ENCODE measurements at regions not wholly inside any gene's neighbourhood (a gene's known extent, or its start where the extent isn't known, plus 50 kb on each side); places are given as distances from the start of the nearest gene placed in this dataset.

DNA sequence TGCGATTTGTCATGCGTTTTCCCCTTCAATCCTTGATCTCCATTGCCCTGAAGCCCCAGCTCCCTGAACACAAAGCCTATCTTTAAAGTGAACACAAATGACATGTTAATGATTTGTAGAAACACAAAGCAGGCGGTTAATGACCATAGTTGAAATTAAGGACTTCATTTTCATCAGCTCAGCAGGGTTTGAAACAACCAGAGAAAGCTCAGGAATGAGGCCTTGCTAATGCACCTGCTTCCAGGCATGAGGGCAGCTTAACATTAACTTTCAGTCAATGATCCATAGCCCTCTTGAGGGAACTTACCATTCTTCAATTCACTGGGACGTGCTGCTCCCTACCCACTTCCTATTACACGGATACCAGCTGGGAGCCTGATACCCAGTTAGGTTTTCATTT lies 427.2 kb upstream of the CBLB start:
- Histone ChIP-seq H3K9me3 (no peaks in the 10 kb centered on the region), H3K4me1 (ENCODE audit: low read depth) (no peaks in the 10 kb centered on the region), H3K36me3 (ENCODE audit: low read depth) (no peaks in the 10 kb centered on the region), H3K4me3 (no peak overlapping the region)
- intact Hi-C loops (cut with DNase I, micrococcal nuclease) = no loop called here
- DNase-seq (no peak), ATAC-seq (no peak)
- TF ChIP-seq CTCF (IDR thresholded peaks at IDR 0.05) = no peak

- intact Hi-C loops (cut with DNase I, micrococcal nuclease) = no loop called here
- TF ChIP-seq CTCF (IDR thresholded peaks at IDR 0.05) = no peak
- Histone ChIP-seq H3K9me3 (no peaks in the 10 kb centered on the region), H3K36me3 (ENCODE audit: low read depth) (no peaks in the 10 kb centered on the region), H3K4me3 (no peak overlapping the region), H3K4me1 (ENCODE audit: low read depth) (no peaks in the 10 kb centered on the region)
- DNase-seq = no peak
- no peak for ATAC-seq
Measured at GRCh38 chr3:106299300-106300098, 430.7 kb upstream of the CBLB start.

DNA sequence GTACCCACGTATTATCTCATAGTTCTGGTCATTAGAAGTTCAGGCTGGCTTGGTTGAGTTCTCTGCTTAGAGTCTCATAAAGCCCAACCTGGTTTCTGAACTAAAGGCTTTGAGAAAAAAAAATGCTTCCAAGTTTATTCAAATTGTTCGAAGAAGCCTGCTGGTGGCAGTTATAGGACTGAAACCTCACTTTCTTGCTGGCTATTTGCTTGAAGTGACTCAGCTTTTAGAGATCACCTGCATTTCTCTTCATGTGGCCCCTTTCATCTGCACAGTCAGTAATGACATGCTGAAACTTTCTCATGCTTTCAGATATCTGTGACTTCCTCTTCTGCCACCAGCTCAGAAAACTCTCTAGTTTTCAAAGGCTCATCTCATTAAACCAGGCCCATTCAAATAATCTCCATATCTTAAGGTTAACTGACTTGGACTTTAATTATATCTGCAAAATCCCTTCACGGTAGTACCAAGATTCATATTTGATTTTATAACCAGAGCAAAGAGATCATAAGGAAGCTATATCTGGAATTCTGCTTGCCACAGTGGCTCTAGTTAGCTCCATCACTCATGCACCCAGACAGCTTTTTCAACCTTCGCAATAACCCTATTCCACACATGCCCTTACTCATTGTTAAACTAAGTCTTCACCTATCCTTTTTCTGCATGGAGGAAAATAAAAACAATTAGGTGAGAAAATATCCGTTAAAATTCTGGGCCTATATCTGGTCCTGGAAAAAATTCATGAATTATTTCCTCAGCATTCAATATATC lies 433.8 kb upstream of the CBLB start:
- Histone ChIP-seq H3K9me3 (no peaks in the 10 kb centered on the region), H3K36me3 (ENCODE audit: low read depth) (no peaks in the 10 kb centered on the region), H3K4me3 (no peak overlapping the region), H3K4me1 (ENCODE audit: low read depth) (no peaks in the 10 kb centered on the region)
- intact Hi-C loops (cut with DNase I, micrococcal nuclease) = no loop called here
- ATAC-seq = peak; percentile 24
- DNase-seq = peak in 1 of 3 donors; percentile 4
- no peak for TF ChIP-seq CTCF (IDR thresholded peaks at IDR 0.05)

- Histone ChIP-seq H3K9me3 (no peaks in the 10 kb centered on the region), H3K4me1 (ENCODE audit: low read depth) (no peaks in the 10 kb centered on the region), H3K36me3 (ENCODE audit: low read depth) (no peaks in the 10 kb centered on the region), H3K4me3 (no peak overlapping the region)
- DNase-seq = no peak
- intact Hi-C loops (cut with DNase I, micrococcal nuclease) = no loop called here
- TF ChIP-seq CTCF (IDR thresholded peaks at IDR 0.05) = no peak
- ATAC-seq = no peak
Measured at GRCh38 chr3:106303766-106304165, 435.0 kb upstream of the CBLB start.

- Histone ChIP-seq H3K36me3 (ENCODE audit: low read depth) (no peaks in the 10 kb centered on the region), H3K4me1 (ENCODE audit: low read depth) (no peaks in the 10 kb centered on the region), H3K4me3 (no peak overlapping the region), H3K9me3 (no peaks in the 10 kb centered on the region)
- intact Hi-C loops (cut with DNase I, micrococcal nuclease) = no loop called here
- TF ChIP-seq CTCF (IDR thresholded peaks at IDR 0.05) = no peak
- ATAC-seq (no peak), DNase-seq (no peak)
Measured at GRCh38 chr3:106305127-106305526, 436.3 kb upstream of the CBLB start.

Data from mucosa of descending colon (tissue), 3 donors.